Thymus (tissue), 11 donors: ENCODE measurements at regions not wholly inside any gene's neighbourhood (a gene's known extent, or its start where the extent isn't known, plus 50 kb on each side); places are given as distances from the start of the nearest gene placed in this dataset.
"Not testable (repeated sequence)": the region's sequence is repeated elsewhere in the genome, so short reads cannot be mapped to it uniquely, and the experiment has no call there.

ENCODE experiments used
- DNase-seq, 9 donors: peaks; one replicate each; pipeline ENCODE4 v3.0.0-alpha.2; 2013; ENCODE audit warnings: low spot score in 9 of 9, low read depth in 6 of 9, missing footprints in 1 of 9
- H3K27ac ChIP-seq, 2 donors: one replicate each; pipeline ENCODE4 v1.5.1; 2013; ENCODE audit warnings: control low read depth in 1 of 2, low read depth in 1 of 2, low read length in 1 of 2, mild to moderate bottlenecking in 1 of 2, moderate library complexity in 1 of 2
- H3K27me3 ChIP-seq, 2 donors: one replicate each; pipeline ENCODE4 v1.5.1; 2013; ENCODE audit warnings: low read length in 1 of 2; ENCODE audit not compliant: control insufficient read depth in 2 of 2, insufficient read depth in 1 of 2
- H3K36me3 ChIP-seq, 2 donors: one replicate each; pipeline ENCODE4 v1.5.1; 2013; ENCODE audit warnings: low read length in 1 of 2, mild to moderate bottlenecking in 1 of 2, moderate library complexity in 1 of 2; ENCODE audit not compliant: control insufficient read depth in 2 of 2, insufficient read depth in 2 of 2
- H3K4me1 ChIP-seq, 2 donors: one replicate each; pipeline ENCODE4 v1.5.1; 2013; ENCODE audit warnings: low read length in 2 of 2; ENCODE audit not compliant: control insufficient read depth in 2 of 2, insufficient read depth in 2 of 2
- H3K4me3 ChIP-seq, 2 donors: one replicate each; pipeline ENCODE4 v1.5.1; 2013; ENCODE audit warnings: low read length in 2 of 2, control low read depth in 1 of 2, mild to moderate bottlenecking in 1 of 2
- H3K9me3 ChIP-seq, 2 donors: one replicate each; pipeline ENCODE4 v1.5.1; 2013; ENCODE audit warnings: low read length in 1 of 2, mild to moderate bottlenecking in 1 of 2; ENCODE audit not compliant: control insufficient read depth in 2 of 2, insufficient read depth in 1 of 2
- WGBS: extraction: QIAGEN DNeasy Blood & Tissue Kit; methylation state at CpG from one replicate; pipeline ENCODE4 v1.1.7; 2013; 5-methylcytosine and 5-hydroxymethylcytosine counted together
- donor health status: healthy.

- DNase-seq: peak in 1 of 9 donors; percentile 22
- 86% methylated on average over 5 of the region's 5 CpGs for WGBS
Observed at GRCh38 chr3:4071481-4072184, 231.5 kb upstream of the SETMAR start.

GRCh38 chr3:4077278-4077677 lies 225.9 kb upstream of the SETMAR start:
- not testable (repeated sequence) for H3K4me3 ChIP-seq, H3K4me1 ChIP-seq, DNase-seq, H3K9me3 ChIP-seq, H3K36me3 ChIP-seq, H3K27me3 ChIP-seq, H3K27ac ChIP-seq
- 97% methylated on average over 2 of the region's 2 CpGs for WGBS

More at GRCh38 chr3:4071481-4072184, 231.5 kb upstream of the SETMAR start:
- no peaks in the 10 kb centered on the region for H3K27me3 ChIP-seq
- no peak overlapping the region for H3K27ac ChIP-seq
- no peaks in the 10 kb centered on the region for H3K36me3 ChIP-seq
- no peak overlapping the region for H3K4me3 ChIP-seq
- no peaks in the 10 kb centered on the region for H3K9me3 ChIP-seq
- H3K4me1 ChIP-seq: no peaks in the 10 kb centered on the region

GRCh38 chr3:4077950-4078349 lies 225.2 kb upstream of the SETMAR start:
- 95% methylated on average over 2 of the region's 2 CpGs for WGBS
- Histone ChIP-seq H3K9me3 (no peaks in the 10 kb centered on the region), H3K27ac (no peak overlapping the region), H3K4me3 (no peak overlapping the region), H3K4me1 (no peaks in the 10 kb centered on the region), H3K36me3 (no peaks in the 10 kb centered on the region), H3K27me3 (no peaks in the 10 kb centered on the region)
- DNase-seq: no peak

DNA sequence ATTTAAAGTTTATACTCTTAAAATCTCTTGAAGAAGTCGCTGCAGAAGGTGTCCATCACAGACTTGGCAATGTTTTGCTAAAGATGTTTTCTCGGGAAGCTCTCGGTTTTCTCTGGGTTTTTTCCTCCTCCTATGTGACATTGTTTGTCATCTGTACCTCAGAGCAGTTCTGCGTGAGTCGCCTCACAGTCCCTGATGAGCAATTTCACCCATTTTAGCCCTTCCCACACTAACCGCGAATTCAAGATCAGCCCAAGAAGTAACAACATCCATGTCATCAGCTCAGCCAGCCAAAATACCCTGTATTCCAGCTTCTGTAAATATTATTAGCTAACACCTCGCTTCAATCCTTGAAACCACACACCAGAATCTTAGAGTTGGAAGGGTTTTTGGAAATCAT lies 224.3 kb upstream of the SETMAR start:
- Histone ChIP-seq H3K27me3 (no peaks in the 10 kb centered on the region), H3K4me1 (no peaks in the 10 kb centered on the region), H3K27ac (no peak overlapping the region), H3K9me3 (no peaks in the 10 kb centered on the region), H3K36me3 (no peaks in the 10 kb centered on the region), H3K4me3 (no peak overlapping the region)
- WGBS: 93% methylated on average over 8 of the region's 8 CpGs
- no peak for DNase-seq

GRCh38 chr3:4079339-4080195 lies 223.6 kb upstream of the SETMAR start:
- no peak for DNase-seq
- no peaks in the 10 kb centered on the region for H3K27me3 ChIP-seq
- WGBS: 95% methylated on average over 6 of the region's 6 CpGs

GRCh38 chr3:4083225-4084015 lies 219.7 kb upstream of the SETMAR start:
- whole genome bisulfite sequencing: 94% methylated on average over 9 of the region's 9 CpGs

More at GRCh38 chr3:4079339-4080195, 223.6 kb upstream of the SETMAR start:
- Histone ChIP-seq H3K36me3 (no peaks in the 10 kb centered on the region), H3K4me3 (no peak overlapping the region), H3K27ac (no peak overlapping the region), H3K4me1 (no peaks in the 10 kb centered on the region), H3K9me3 (no peaks in the 10 kb centered on the region)

GRCh38 chr3:4084271-4084670 lies 218.9 kb upstream of the SETMAR start:
- no peaks in the 10 kb centered on the region for H3K27me3 ChIP-seq
- no peak for DNase-seq
- no peak overlapping the region for H3K4me3 ChIP-seq
- H3K27ac ChIP-seq: no peak overlapping the region
- H3K36me3 ChIP-seq: no peaks in the 10 kb centered on the region
- H3K4me1 ChIP-seq: no peaks in the 10 kb centered on the region
- no peaks in the 10 kb centered on the region for H3K9me3 ChIP-seq

More at GRCh38 chr3:4083225-4084015, 219.7 kb upstream of the SETMAR start:
- DNase-seq: no peak
- Histone ChIP-seq H3K4me3 (no peak overlapping the region), H3K27ac (no peak overlapping the region), H3K36me3 (no peaks in the 10 kb centered on the region), H3K4me1 (no peaks in the 10 kb centered on the region), H3K9me3 (no peaks in the 10 kb centered on the region), H3K27me3 (no peaks in the 10 kb centered on the region)

GRCh38 chr3:4086662-4087061 lies 216.5 kb upstream of the SETMAR start:
- WGBS: 94% methylated on average over 3 of the region's 3 CpGs
- H3K4me3 ChIP-seq, H3K27ac ChIP-seq, H3K4me1 ChIP-seq, DNase-seq, H3K27me3 ChIP-seq, H3K9me3 ChIP-seq, H3K36me3 ChIP-seq: not testable (repeated sequence)

- no peaks in the 10 kb centered on the region for H3K27me3 ChIP-seq
- no peak overlapping the region for H3K4me3 ChIP-seq
- no peaks in the 10 kb centered on the region for H3K36me3 ChIP-seq
- H3K27ac ChIP-seq: no peak overlapping the region
- DNase-seq: no peak
- H3K9me3 ChIP-seq: no peaks in the 10 kb centered on the region
- H3K4me1 ChIP-seq: no peaks in the 10 kb centered on the region
Observed at GRCh38 chr3:4091786-4092185, 211.4 kb upstream of the SETMAR start.
